Psoas muscle (tissue), 7 donors: ENCODE measurements at regions not wholly inside any gene's neighbourhood (a gene's known extent, or its start where the extent isn't known, plus 50 kb on each side); places are given as distances from the start of the nearest gene placed in this dataset.

Source experiments
- ATAC-seq, 4 donors: fragments of 200-7000 bp; cut with Tn5 transposase; one replicate each; pipeline ENCODE4 v1.9.1; 2020; ENCODE audit warnings: moderate library complexity in 3 of 4, mild to moderate bottlenecking in 2 of 4
- DNase-seq, 2 donors: peaks; one replicate each; pipeline ENCODE4 v3.0.0-alpha.2; 2020
- H3K27ac ChIP-seq: fragments of 200-600 bp; one replicate; pipeline ENCODE4 v1.8.0; 2022
- H3K27me3 ChIP-seq, 3 donors: fragments of 200-600 bp in 1 of 3; one replicate each; pipeline versions ENCODE4 v1.6.1 to v1.8.0; 2013 to 2022; ENCODE audit warnings: low read length in 2 of 3, mild to moderate bottlenecking in 2 of 3, moderate library complexity in 1 of 3; ENCODE audit not compliant: insufficient read depth in 3 of 3
- H3K36me3 ChIP-seq, 2 donors: fragments of 200-600 bp in 1 of 2; one replicate each; pipeline versions ENCODE4 v1.6.1 to v1.8.0; 2013 to 2022; ENCODE audit warnings: low read depth in 1 of 2, mild to moderate bottlenecking in 1 of 2, moderate library complexity in 1 of 2; ENCODE audit not compliant: insufficient read depth in 1 of 2
- H3K4me1 ChIP-seq: fragments of 200-600 bp; one replicate; pipeline ENCODE4 v1.8.0; 2022
- H3K4me3 ChIP-seq: fragments of 200-600 bp; one replicate; pipeline ENCODE4 v1.8.0; 2022; ENCODE audit warnings: mild to moderate bottlenecking
- H3K9me3 ChIP-seq: fragments of 200-600 bp; one replicate; pipeline ENCODE4 v1.8.0; 2022
- WGBS, 3 donors: extraction: QIAGEN DNeasy Blood & Tissue Kit; methylation state at CpG; one replicate each; pipeline versions ENCODE4 v1.1.6 to v1.1.7; 2013; 5-methylcytosine and 5-hydroxymethylcytosine counted together
- intact Hi-C, 2 donors: fragments of 100-400 bp; cut with DNase I; formaldehyde crosslinking; loops; one replicate each; pipeline versions ENCODE4 v1.11.0 to v1.14.2; 2022
- TF ChIP-seq, protein P1 (sequence below): fragments of 200-600 bp; IDR thresholded peaks from one replicate; pipeline ENCODE4 v1.8.0; 2022; ENCODE audit warnings: antibody characterized with exemption
- donor health status: healthy with polysubstance abuse.
- donor health status: DM: no; HTN: no; CAD: no; lungs with moderate emphysema.
- donor health status: Bipolar disorder and iron deficiency.
- donor health status: healthy.
- donor health status: DM: yes; HTN: yes; CAD: no.
- donor health status: DM: no; HTN: no; CAD: no.
- donor health status: DM: yes; HTN: yes; CAD: no.

DNA sequence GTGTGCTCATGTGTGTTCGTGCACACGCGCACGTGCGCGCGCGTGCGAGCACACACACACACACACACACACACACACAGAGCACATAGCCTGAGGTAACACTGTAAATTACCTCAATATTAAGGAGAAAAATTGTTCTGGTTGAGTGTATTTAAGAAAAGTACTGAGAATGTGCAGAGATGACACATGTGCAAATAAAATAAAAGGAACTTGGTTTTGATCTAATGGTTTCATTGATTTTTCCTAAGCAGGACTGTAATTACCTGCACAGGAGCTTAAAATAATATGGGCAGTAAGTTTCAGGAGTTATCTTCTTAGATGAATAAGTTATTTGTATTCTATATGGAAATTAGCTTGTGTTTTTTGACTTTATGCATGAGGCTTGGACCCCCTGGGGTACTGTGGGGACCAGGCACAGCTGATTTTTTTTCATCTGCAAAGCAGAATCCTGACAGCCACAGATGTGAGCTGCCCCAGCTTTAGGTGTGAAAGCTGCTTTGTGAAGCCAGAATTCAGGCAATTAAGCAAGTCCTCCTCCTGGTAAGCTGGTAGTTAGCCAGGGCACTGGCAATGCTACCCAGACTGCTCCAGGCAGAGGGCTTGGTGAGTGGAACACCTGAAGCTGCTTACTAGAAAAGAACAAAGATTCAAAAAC, 1040.6 kb upstream of the CITED2 start:
- DNase-seq (no peak), ATAC-seq (no peak)
- TF ChIP-seq, protein P1, sequence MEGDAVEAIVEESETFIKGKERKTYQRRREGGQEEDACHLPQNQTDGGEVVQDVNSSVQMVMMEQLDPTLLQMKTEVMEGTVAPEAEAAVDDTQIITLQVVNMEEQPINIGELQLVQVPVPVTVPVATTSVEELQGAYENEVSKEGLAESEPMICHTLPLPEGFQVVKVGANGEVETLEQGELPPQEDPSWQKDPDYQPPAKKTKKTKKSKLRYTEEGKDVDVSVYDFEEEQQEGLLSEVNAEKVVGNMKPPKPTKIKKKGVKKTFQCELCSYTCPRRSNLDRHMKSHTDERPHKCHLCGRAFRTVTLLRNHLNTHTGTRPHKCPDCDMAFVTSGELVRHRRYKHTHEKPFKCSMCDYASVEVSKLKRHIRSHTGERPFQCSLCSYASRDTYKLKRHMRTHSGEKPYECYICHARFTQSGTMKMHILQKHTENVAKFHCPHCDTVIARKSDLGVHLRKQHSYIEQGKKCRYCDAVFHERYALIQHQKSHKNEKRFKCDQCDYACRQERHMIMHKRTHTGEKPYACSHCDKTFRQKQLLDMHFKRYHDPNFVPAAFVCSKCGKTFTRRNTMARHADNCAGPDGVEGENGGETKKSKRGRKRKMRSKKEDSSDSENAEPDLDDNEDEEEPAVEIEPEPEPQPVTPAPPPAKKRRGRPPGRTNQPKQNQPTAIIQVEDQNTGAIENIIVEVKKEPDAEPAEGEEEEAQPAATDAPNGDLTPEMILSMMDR = no peak
- H3K36me3 ChIP-seq = no peaks in the 10 kb centered on the region
- no peaks in the 10 kb centered on the region for H3K27me3 ChIP-seq
- H3K27ac ChIP-seq = no peak overlapping the region
- WGBS, 3 donors = 92 to 98% (median 98%) methylated on average over 9 of the region's 9 CpGs
- intact Hi-C loops = no loop called here
- H3K4me3 ChIP-seq = no peak overlapping the region
- H3K4me1 ChIP-seq = no peaks in the 10 kb centered on the region
- H3K9me3 ChIP-seq = no peaks in the 10 kb centered on the region

DNA sequence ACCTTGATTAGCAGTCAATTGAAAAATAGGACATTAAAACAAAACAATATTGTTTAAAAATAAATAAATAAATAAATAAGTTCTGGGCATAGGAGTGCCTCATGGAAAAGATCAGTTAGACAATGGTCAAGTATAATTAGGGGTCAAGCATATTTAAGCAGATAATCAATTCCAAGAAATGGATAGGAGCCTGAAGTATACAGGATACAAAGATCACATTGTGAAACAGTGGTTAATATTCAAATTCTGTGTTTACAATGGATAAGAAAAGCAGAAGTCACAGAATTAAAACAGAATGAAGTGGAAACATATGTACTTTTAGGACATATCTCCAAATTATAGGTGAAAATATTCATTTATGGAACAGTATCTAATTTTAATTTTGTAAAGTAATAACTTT, 1028.6 kb upstream of the CITED2 start:
- no peaks in the 10 kb centered on the region for H3K36me3 ChIP-seq
- H3K27me3 ChIP-seq = no peaks in the 10 kb centered on the region
- ATAC-seq (no peak), DNase-seq (no peak)
- TF ChIP-seq, protein P1 = no peak
- intact Hi-C loops = no loop called here
- H3K9me3 ChIP-seq = no peaks in the 10 kb centered on the region
- H3K4me1 ChIP-seq = no peaks in the 10 kb centered on the region
- no peak overlapping the region for H3K4me3 ChIP-seq
- no peak overlapping the region for H3K27ac ChIP-seq

DNA sequence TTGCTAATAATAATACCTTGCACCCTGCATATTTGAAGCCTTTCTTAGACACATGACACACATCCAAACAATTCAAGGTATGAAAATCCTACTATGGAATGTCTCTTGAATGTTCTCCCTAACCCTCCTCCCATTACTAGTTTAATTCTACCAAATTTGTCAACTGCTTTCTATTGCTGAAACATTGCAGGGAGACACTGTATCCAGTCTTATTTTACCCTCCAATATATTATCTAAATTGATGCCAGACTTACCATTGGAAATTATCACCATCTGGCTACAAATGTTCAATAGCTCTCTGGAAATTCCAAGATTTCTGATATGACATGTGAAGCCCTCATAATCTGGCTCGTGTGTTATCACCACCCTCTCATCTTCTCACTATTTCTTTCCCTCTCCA, 1027.3 kb upstream of the CITED2 start:
- WGBS, 3 donors = 49 to 69% (median 62%) methylated on average over 1 of the region's 1 CpG
- no peaks in the 10 kb centered on the region for H3K36me3 ChIP-seq
- H3K27ac ChIP-seq = no peak overlapping the region
- H3K4me1 ChIP-seq = no peaks in the 10 kb centered on the region
- TF ChIP-seq, protein P1 = no peak
- no peaks in the 10 kb centered on the region for H3K27me3 ChIP-seq
- intact Hi-C loops = no loop called here
- no peak overlapping the region for H3K4me3 ChIP-seq
- H3K9me3 ChIP-seq = no peaks in the 10 kb centered on the region
- DNase-seq = no peak
- no peak for ATAC-seq

DNA sequence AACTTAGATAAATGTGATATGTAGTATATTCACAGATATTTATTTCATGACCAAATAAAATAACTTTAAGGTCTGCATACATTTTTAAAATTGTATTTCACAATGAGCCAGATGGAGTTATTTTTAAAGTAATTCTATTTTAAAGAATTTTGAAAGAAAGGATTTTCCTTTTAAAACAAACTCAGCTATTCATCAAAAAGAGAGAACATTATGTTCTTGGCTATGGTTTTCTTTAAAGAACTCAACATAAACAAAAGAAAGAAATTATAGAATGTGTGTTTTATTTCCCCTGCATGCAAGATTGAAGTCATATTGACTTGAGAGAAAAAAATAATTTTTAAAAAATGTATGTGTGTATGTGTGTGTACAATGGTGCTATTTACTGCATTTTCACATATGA, 1023.6 kb upstream of the CITED2 start:
- H3K27me3 ChIP-seq = no peaks in the 10 kb centered on the region
- H3K4me1 ChIP-seq = no peaks in the 10 kb centered on the region
- no peak for DNase-seq
- TF ChIP-seq, protein P1 = no peak
- H3K4me3 ChIP-seq = no peak overlapping the region
- ATAC-seq = no peak
- H3K9me3 ChIP-seq = no peaks in the 10 kb centered on the region
- no peaks in the 10 kb centered on the region for H3K36me3 ChIP-seq
- H3K27ac ChIP-seq = no peak overlapping the region
- intact Hi-C loops = no loop called here

DNA sequence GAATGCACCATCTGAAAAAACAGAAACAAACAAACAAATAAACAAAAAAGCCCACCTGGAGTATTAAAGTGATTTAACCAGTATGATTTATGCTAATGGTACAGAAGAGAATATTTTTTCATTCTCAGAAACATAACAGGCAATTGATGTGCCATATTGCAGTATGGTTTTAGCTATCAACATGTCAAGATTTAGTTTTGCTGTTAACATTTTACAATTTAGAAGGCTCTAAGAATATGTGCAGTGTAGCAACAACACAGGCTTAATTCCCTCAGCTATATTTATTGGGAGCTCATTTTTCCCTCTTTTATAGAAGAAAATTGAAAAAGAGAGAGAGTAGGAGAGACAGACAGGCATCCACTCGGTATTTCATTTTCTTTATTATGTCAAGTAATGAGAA, 1022.7 kb upstream of the CITED2 start:
- no peak for DNase-seq
- no peaks in the 10 kb centered on the region for H3K36me3 ChIP-seq
- WGBS, 3 donors = 81 to 94% (median 90%) methylated on average over 1 of the region's 1 CpG
- TF ChIP-seq, protein P1 = no peak
- no peaks in the 10 kb centered on the region for H3K4me1 ChIP-seq
- no peak overlapping the region for H3K4me3 ChIP-seq
- H3K9me3 ChIP-seq = no peaks in the 10 kb centered on the region
- no peak overlapping the region for H3K27ac ChIP-seq
- no peaks in the 10 kb centered on the region for H3K27me3 ChIP-seq
- no peak for ATAC-seq
- intact Hi-C loops = no loop called here
